Ishikawa (cell line): ENCODE measurements at regions not wholly inside any gene's neighbourhood (a gene's known extent, or its start where the extent isn't known, plus 50 kb on each side); places are given as distances from the start of the nearest gene placed in this dataset.

Experiments
- CEBPB ChIP-seq: IDR thresholded peaks from 2 replicates; pipeline ENCODE4 v1.6.1; 2012
- CREB1 ChIP-seq: IDR thresholded peaks from 2 replicates; pipeline ENCODE4 v1.6.1; 2012; ENCODE audit warnings: low read depth
- EGR1 ChIP-seq: IDR thresholded peaks from 2 replicates; pipeline ENCODE4 v1.6.1; 2012
- EP300 ChIP-seq: IDR thresholded peaks from 2 replicates; pipeline ENCODE4 v1.6.1; 2012; ENCODE audit warnings: borderline replicate concordance
- FOXM1 ChIP-seq: IDR thresholded peaks from 2 replicates; pipeline ENCODE4 v1.6.1; 2012; ENCODE audit warnings: low read depth, borderline replicate concordance
- MAX ChIP-seq: IDR thresholded peaks from 2 replicates; pipeline ENCODE4 v1.6.1; 2012
- NFIC ChIP-seq: IDR thresholded peaks from 2 replicates; pipeline ENCODE4 v1.6.1; 2012
- RAD21 ChIP-seq: IDR thresholded peaks from 2 replicates; pipeline ENCODE4 v1.6.1; 2012; ENCODE audit warnings: low read depth
- REST ChIP-seq: IDR thresholded peaks from 2 replicates; pipeline ENCODE4 v1.6.1; 2012; ENCODE audit warnings: low read depth, mild to moderate bottlenecking
- TAF1 ChIP-seq: IDR thresholded peaks from 2 replicates; pipeline ENCODE4 v1.6.1; 2012; ENCODE audit warnings: low read depth, mild to moderate bottlenecking
- TCF12 ChIP-seq: IDR thresholded peaks from 2 replicates; pipeline ENCODE4 v1.6.1; 2012; ENCODE audit warnings: low read depth
- TEAD4 ChIP-seq: IDR thresholded peaks from 2 replicates; pipeline ENCODE4 v1.6.1; 2012
- USF1 ChIP-seq: IDR thresholded peaks from 2 replicates; pipeline ENCODE4 v1.6.1; 2012
- YY1 ChIP-seq: IDR thresholded peaks from 2 replicates; pipeline ENCODE4 v1.6.1; 2012; ENCODE audit warnings: low read depth
- ZBTB7A ChIP-seq: IDR thresholded peaks from 2 replicates; pipeline ENCODE4 v1.6.1; 2012; ENCODE audit warnings: low read depth

DNA sequence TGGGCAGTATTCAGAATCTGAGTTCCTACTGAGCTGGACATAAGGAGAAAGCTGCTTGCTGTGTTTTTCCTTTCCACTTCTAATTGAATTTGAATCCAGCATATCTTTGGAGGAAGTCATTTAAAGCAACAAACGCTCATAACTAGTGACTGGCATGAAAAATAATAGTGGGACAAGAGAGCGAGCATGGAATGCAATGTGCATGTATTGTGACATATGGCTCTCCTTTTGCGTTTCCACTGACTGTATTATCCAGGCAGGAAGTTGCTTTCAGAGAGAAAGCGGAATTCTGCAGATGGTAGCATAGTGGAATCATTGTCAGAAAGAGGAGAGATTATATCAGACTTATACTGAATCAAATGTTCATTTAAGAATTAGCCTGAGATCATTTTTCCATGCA, 368.6 kb downstream of the REEP3 start:
- no peak for TF ChIP-seq TAF1
- TF ChIP-seq ZBTB7A: no peak
- no peak for TF ChIP-seq RAD21
- TF ChIP-seq NFIC: no peak
- no peak for TF ChIP-seq USF1
- no peak for TF ChIP-seq CREB1
- TF ChIP-seq TCF12: no peak
- TF ChIP-seq CEBPB: no peak
- no peak for TF ChIP-seq REST
- no peak for TF ChIP-seq YY1
- no peak for TF ChIP-seq MAX

- no peak for TF ChIP-seq MAX
- no peak for TF ChIP-seq RAD21
These were observed 375.8 kb downstream of the REEP3 start for GRCh38 chr10:63896992-63897391.

DNA sequence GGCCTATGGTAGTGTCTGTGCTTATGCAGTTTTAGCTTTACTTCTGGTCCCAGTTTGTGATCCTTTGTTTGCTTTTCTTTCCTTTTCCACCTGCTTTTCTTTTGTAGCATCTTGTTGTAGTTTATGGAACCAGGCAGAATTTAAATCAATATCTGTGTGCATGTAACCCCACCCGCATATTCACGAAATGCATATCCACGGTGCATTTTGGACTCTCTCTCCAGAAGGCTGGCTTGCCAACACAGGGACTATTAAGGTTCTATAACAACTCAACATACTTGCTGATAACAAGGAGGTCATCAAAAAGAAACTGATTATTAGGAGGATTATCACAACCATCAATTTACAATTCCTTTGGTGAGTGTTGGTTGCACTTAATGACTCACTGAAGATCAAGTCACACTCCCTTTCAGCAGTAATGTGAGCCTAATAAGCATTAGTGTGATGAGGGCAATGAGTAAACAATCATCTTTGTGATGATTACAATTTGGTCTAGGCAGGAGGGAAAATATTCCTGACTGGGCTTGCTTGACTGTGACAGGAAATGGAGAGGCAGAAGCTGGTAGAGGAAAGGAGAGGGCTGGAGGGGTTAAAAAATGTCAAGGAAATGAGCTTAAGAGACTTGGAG, 378.6 kb downstream of the REEP3 start:
- TF ChIP-seq ZBTB7A (no peak), CREB1 (no peak), TEAD4 (no peak), TCF12 (no peak), NFIC (no peak), YY1 (no peak), TAF1 (no peak), FOXM1 (no peak), USF1 (no peak), MAX (no peak), EP300 (no peak), CEBPB (no peak), EGR1 (no peak)

DNA sequence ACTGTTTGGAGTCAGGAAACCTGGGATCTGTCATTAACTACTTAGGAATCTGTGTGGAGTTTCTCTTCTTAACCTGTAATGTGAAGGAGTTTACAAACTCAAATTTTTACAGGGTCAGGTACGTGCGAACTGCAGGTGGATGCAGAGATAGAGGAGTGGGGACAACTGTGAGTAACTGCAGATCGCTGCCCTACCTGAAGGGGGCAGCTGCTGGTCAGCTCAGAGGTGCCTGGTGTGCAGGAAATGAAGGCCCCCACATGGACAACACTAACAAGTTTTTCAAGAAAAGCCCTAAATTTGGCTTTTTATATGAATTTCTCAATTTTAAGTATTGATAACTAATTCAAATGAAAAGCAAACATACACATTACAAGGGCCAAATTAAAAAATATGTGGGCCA, 380.0 kb downstream of the REEP3 start:
- TF ChIP-seq TEAD4 (no peak), RAD21 (0 out of 2 replicates have a peak, but pooled peaks have one; percentile 21)

DNA sequence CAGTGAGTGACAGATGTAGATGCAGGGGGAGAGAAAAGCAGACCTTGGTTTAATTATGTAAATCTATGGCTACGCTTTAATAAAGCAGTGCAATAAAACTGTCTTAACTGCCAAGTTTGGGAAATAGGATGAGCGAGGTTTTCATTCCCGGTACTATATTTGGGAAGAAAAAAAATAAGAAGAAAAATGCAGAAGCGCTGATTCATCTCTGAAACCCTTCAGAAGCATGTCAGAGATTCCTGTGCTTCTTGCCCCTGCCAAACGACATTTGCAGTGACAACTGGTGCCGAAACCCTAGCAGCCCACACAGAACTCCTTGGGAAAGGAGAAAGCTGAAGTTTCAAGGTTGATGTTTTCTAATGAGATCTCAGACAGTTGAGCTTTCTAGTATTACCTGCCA, 380.7 kb downstream of the REEP3 start:
- no peak for TF ChIP-seq NFIC
- TF ChIP-seq EGR1: no peak

GRCh38 chr10:63910806-63911205, 389.6 kb downstream of the REEP3 start:
- TF ChIP-seq MAX (no peak), ZBTB7A (no peak), CEBPB (no peak), TAF1 (no peak), YY1 (no peak), FOXM1 (no peak), EGR1 (no peak), REST (no peak), EP300 (no peak), USF1 (no peak), NFIC (no peak), CREB1 (no peak), TCF12 (no peak), TEAD4 (no peak), RAD21 (no peak)
